MM.1S (cell line): ENCODE measurements at regions not wholly inside any gene's neighbourhood (a gene's known extent, or its start where the extent isn't known, plus 50 kb on each side); places are given as distances from the start of the nearest gene placed in this dataset.

Source experiments
- DNase-seq: peaks from one replicate; pipeline ENCODE4 v3.0.0-alpha.2; 2015
- H2AFZ ChIP-seq: fragments of 300-600 bp; sonication (generic); 2 replicates; pipeline ENCODE4 v1.6.0; 2016; ENCODE audit warnings: antibody characterized with exemption, low read length
- H3F3A ChIP-seq: fragments of 300-600 bp; sonication (generic); 2 replicates; pipeline ENCODE4 v1.6.1; 2016; ENCODE audit warnings: mild to moderate bottlenecking, antibody characterized with exemption, low read length, moderate library complexity, mixed read lengths; ENCODE audit not compliant: insufficient read depth
- H3K27ac ChIP-seq: fragments of 300-600 bp; sonication (generic); 2 replicates; pipeline ENCODE4 v1.5.1; 2016; ENCODE audit warnings: mild to moderate bottlenecking, low read length
- H3K27me3 ChIP-seq: fragments of 300-600 bp; sonication (generic); replicated peaks from 2 replicates; pipeline ENCODE4 v1.6.0; 2016; ENCODE audit warnings: low read length; ENCODE audit not compliant: insufficient read depth
- H3K36me3 ChIP-seq: fragments of 300-600 bp; sonication (generic); replicated peaks from 2 replicates; pipeline ENCODE4 v1.6.1; 2016; ENCODE audit warnings: mild to moderate bottlenecking, low read length, mixed read lengths; ENCODE audit not compliant: insufficient read depth
- H3K4me1 ChIP-seq: fragments of 300-600 bp; sonication (generic); 2 replicates; pipeline ENCODE4 v1.6.1; 2016; ENCODE audit warnings: low read length, mixed read lengths
- H3K4me2 ChIP-seq: fragments of 300-600 bp; sonication (generic); 2 replicates; pipeline ENCODE4 v1.6.0; 2016; ENCODE audit warnings: low read depth, low read length
- H3K4me3 ChIP-seq: fragments of 300-600 bp; sonication (generic); 2 replicates; pipeline ENCODE4 v1.5.1; 2016; ENCODE audit warnings: low read length, mixed read lengths
- H3K79me2 ChIP-seq: fragments of 300-600 bp; sonication (generic); 2 replicates; pipeline ENCODE4 v1.6.1; 2016; ENCODE audit warnings: mixed run types, low read length, mixed read lengths
- H3K9ac ChIP-seq: fragments of 300-600 bp; sonication (generic); 2 replicates; pipeline ENCODE4 v1.6.1; 2016; ENCODE audit warnings: low read length, mixed read lengths
- H3K9me2 ChIP-seq: fragments of 300-600 bp; sonication (generic); replicated peaks from 2 replicates; pipeline ENCODE4 v1.6.1; 2016; ENCODE audit warnings: mild to moderate bottlenecking, low read length, mixed read lengths; ENCODE audit not compliant: insufficient read depth
- H3K9me3 ChIP-seq: fragments of 300-600 bp; sonication (generic); replicated peaks from 2 replicates; pipeline ENCODE4 v1.6.1; 2016; ENCODE audit warnings: mild to moderate bottlenecking, low read length, mixed read lengths; ENCODE audit not compliant: insufficient read depth
- H4K20me1 ChIP-seq: fragments of 300-600 bp; sonication (generic); 2 replicates; pipeline ENCODE4 v1.6.1; 2016; ENCODE audit warnings: mild to moderate bottlenecking, low read length, moderate library complexity, mixed read lengths; ENCODE audit not compliant: insufficient read depth
- CTCF ChIP-seq: fragments of 300-600 bp; sonication (generic); IDR thresholded peaks from 2 replicates; pipeline ENCODE4 v1.5.1; 2016; ENCODE audit warnings: antibody characterized with exemption, low read length, mixed read lengths
- EZH2 ChIP-seq: fragments of 300-600 bp; sonication (generic); optimal IDR thresholded peaks from 2 replicates; pipeline ENCODE3; 2017; ENCODE audit warnings: low read depth, mild to moderate bottlenecking, antibody characterized with exemption, low read length, mixed read lengths
- EZH2phosphoT487 ChIP-seq: fragments of 300-600 bp; sonication (generic); IDR thresholded peaks from 2 replicates; pipeline ENCODE4 v1.6.1; 2018; ENCODE audit warnings: antibody characterized with exemption, low read length

- no peak overlapping the region for H3K9ac ChIP-seq
- H3K4me3 ChIP-seq: no peak overlapping the region
- H3K4me1 ChIP-seq: no peaks in the 10 kb centered on the region
- no peaks in the 10 kb centered on the region for H3F3A ChIP-seq
- no peak overlapping the region for H2AFZ ChIP-seq
- DNase-seq: no peak
- TF ChIP-seq CTCF (no peak), EZH2phosphoT487 (no peak), EZH2 (no peak)
- no peaks in the 10 kb centered on the region for H3K27me3 ChIP-seq
- no peaks in the 10 kb centered on the region for H3K79me2 ChIP-seq
- no peak overlapping the region for H3K4me2 ChIP-seq
- no peaks in the 10 kb centered on the region for H3K36me3 ChIP-seq
- no peaks in the 10 kb centered on the region for H4K20me1 ChIP-seq
- H3K9me3 ChIP-seq: no peaks in the 10 kb centered on the region
- no peaks in the 10 kb centered on the region for H3K9me2 ChIP-seq
- no peak overlapping the region for H3K27ac ChIP-seq
Measured at GRCh38 chr4:28259951-28260350, 1399.3 kb downstream of the STIM2 start.

- TF ChIP-seq CTCF (no peak), EZH2phosphoT487 (no peak), EZH2 (no peak)
- H3K36me3 ChIP-seq: no peaks in the 10 kb centered on the region
- no peak for DNase-seq
- no peak overlapping the region for H3K4me2 ChIP-seq
- H3K79me2 ChIP-seq: no peaks in the 10 kb centered on the region
- H3K27me3 ChIP-seq: no peaks in the 10 kb centered on the region
- H2AFZ ChIP-seq: no peak overlapping the region
- no peak overlapping the region for H3K27ac ChIP-seq
- H3F3A ChIP-seq: no peaks in the 10 kb centered on the region
- no peak overlapping the region for H3K4me3 ChIP-seq
- H3K9me3 ChIP-seq: no peaks in the 10 kb centered on the region
- H3K9me2 ChIP-seq: no peaks in the 10 kb centered on the region
- H4K20me1 ChIP-seq: no peaks in the 10 kb centered on the region
- H3K9ac ChIP-seq: no peak overlapping the region
- no peaks in the 10 kb centered on the region for H3K4me1 ChIP-seq
Measured at GRCh38 chr4:28267166-28267565, 1406.5 kb downstream of the STIM2 start.

GRCh38 chr4:28269426-28269825, 1408.8 kb downstream of the STIM2 start:
- no peaks in the 10 kb centered on the region for H3K9me2 ChIP-seq
- H3K27me3 ChIP-seq: no peaks in the 10 kb centered on the region
- no peaks in the 10 kb centered on the region for H3K36me3 ChIP-seq
- H3K79me2 ChIP-seq: no peaks in the 10 kb centered on the region
- H3K9ac ChIP-seq: no peak overlapping the region
- H3F3A ChIP-seq: no peaks in the 10 kb centered on the region
- no peak for TF ChIP-seq CTCF
- no peak for TF ChIP-seq EZH2phosphoT487
- TF ChIP-seq EZH2: no peak
- no peaks in the 10 kb centered on the region for H4K20me1 ChIP-seq
- H3K27ac ChIP-seq: no peak overlapping the region
- H3K4me1 ChIP-seq: no peaks in the 10 kb centered on the region
- no peak overlapping the region for H3K4me3 ChIP-seq
- no peak for DNase-seq
- H3K9me3 ChIP-seq: no peaks in the 10 kb centered on the region
- no peak overlapping the region for H2AFZ ChIP-seq
- H3K4me2 ChIP-seq: no peak overlapping the region
